ENCODE measurements at regions not wholly inside any gene's neighbourhood (a gene's known extent, or its start where the extent isn't known, plus 50 kb on each side); places are given as distances from the start of the nearest gene placed in this dataset.
"Not testable (repeated sequence)": the region's sequence is repeated elsewhere in the genome, so short reads cannot be mapped to it uniquely, and the experiment has no call there.

- no peak for DNase-seq
These were observed 50.0 kb upstream of the ALDH1B1 start for GRCh38 chr9:38342532-38342931.

GRCh38 chr9:38342096-38342495, 50.4 kb upstream of the ALDH1B1 start:
- no peak for DNase-seq

GRCh38 chr9:38339496-38339895, 53.0 kb upstream of the ALDH1B1 start:
- DNase-seq, result no peak

GRCh38 chr9:38339087-38339486, 53.4 kb upstream of the ALDH1B1 start:
- no peak for DNase-seq

GRCh38 chr9:38338342-38339018, 54.0 kb upstream of the ALDH1B1 start:
- no peak for DNase-seq

- DNase-seq, result no peak
These were observed 54.7 kb upstream of the ALDH1B1 start for GRCh38 chr9:38337706-38338264.

- DNase-seq, result no peak
These were observed 55.3 kb upstream of the ALDH1B1 start for GRCh38 chr9:38337181-38337580.

GRCh38 chr9:38336341-38336740, 56.2 kb upstream of the ALDH1B1 start:
- no peak for DNase-seq

- no peak for DNase-seq
These were observed 56.8 kb upstream of the ALDH1B1 start for GRCh38 chr9:38335686-38336085.

- no peak for DNase-seq
These were observed 58.3 kb upstream of the ALDH1B1 start for GRCh38 chr9:38334234-38334633.

GRCh38 chr9:38333047-38333446, 59.5 kb upstream of the ALDH1B1 start:
- DNase-seq, result no peak

GRCh38 chr9:38332625-38333024, 59.9 kb upstream of the ALDH1B1 start:
- DNase-seq, result no peak

- no peak for DNase-seq
These were observed 61.4 kb upstream of the ALDH1B1 start for GRCh38 chr9:38331141-38331540.

- no peak for DNase-seq
These were observed 62.5 kb upstream of the ALDH1B1 start for GRCh38 chr9:38329968-38330367.

- DNase-seq, result no peak
These were observed 63.7 kb upstream of the ALDH1B1 start for GRCh38 chr9:38328765-38329164.

- no peak for DNase-seq
These were observed 66.4 kb upstream of the ALDH1B1 start for GRCh38 chr9:38326122-38326521.

GRCh38 chr9:38324213-38324612, 68.3 kb upstream of the ALDH1B1 start:
- not testable (repeated sequence) for DNase-seq

- no peak for DNase-seq
These were observed 69.6 kb upstream of the ALDH1B1 start for GRCh38 chr9:38322937-38323336.

GRCh38 chr9:38319496-38320173, 72.9 kb upstream of the ALDH1B1 start:
- no peak for DNase-seq

- no peak for DNase-seq
These were observed 73.6 kb upstream of the ALDH1B1 start for GRCh38 chr9:38318759-38319495.

- DNase-seq, result no peak
These were observed 76.2 kb upstream of the ALDH1B1 start for GRCh38 chr9:38316166-38316780.

- no peak for DNase-seq
These were observed 77.4 kb upstream of the ALDH1B1 start for GRCh38 chr9:38315085-38315595.

GRCh38 chr9:38313421-38313820, 79.1 kb upstream of the ALDH1B1 start:
- no peak for DNase-seq

Data from NCI-H524 treated with DMSO at 0.1 percent for 48 hours (cell line).